H1 (cell line): ENCODE measurements at regions not wholly inside any gene's neighbourhood (a gene's known extent, or its start where the extent isn't known, plus 50 kb on each side); places are given as distances from the start of the nearest gene placed in this dataset.

ENCODE experiments used
- CHD7 ChIP-seq: fragments of 300-600 bp; sonication (generic); IDR thresholded peaks from 2 replicates; pipeline ENCODE4 v1.7.1; 2012; ENCODE audit warnings: low read length, moderate library complexity, mild to moderate bottlenecking, inconsistent platforms; ENCODE audit not compliant: insufficient replicate concordance
- GTF2F1 ChIP-seq: IDR thresholded peaks from 2 replicates; pipeline ENCODE4 v1.6.1; 2012; ENCODE audit warnings: low read depth, low read length, improper control_type of control experiment, borderline replicate concordance
- HDAC6 ChIP-seq: IDR thresholded peaks from one replicate; pipeline ENCODE4 v1.7.1; 2012; ENCODE audit warnings: low read depth, mild to moderate bottlenecking, inconsistent platforms, low read length, moderate library complexity
- RXRA ChIP-seq: IDR thresholded peaks from 2 replicates; pipeline ENCODE4 v1.6.1; 2011; ENCODE audit warnings: low read depth, mild to moderate bottlenecking, low read length, moderate library complexity; ENCODE audit not compliant: insufficient read depth
- SIN3A ChIP-seq, 2 experiments: IDR thresholded peaks in 1 of 2; conservative IDR thresholded peaks in 1 of 2; 2 replicates each; pipeline ENCODE4 v1.6.1; 2011 to 2012; ENCODE audit warnings: low read length in 2 of 2, improper control_type of control experiment in 1 of 2, low read depth in 1 of 2, mild to moderate bottlenecking in 1 of 2
- SP1 ChIP-seq: IDR thresholded peaks from 2 replicates; pipeline ENCODE4 v1.6.1; 2011; ENCODE audit warnings: low read depth, low read length
- SUZ12 ChIP-seq: fragments of 200-600 bp; sonication (generic); IDR thresholded peaks from 2 replicates; pipeline ENCODE4 v1.6.1; 2012; ENCODE audit warnings: mild to moderate bottlenecking, inconsistent platforms, low read length, moderate library complexity, mixed read lengths

DNA sequence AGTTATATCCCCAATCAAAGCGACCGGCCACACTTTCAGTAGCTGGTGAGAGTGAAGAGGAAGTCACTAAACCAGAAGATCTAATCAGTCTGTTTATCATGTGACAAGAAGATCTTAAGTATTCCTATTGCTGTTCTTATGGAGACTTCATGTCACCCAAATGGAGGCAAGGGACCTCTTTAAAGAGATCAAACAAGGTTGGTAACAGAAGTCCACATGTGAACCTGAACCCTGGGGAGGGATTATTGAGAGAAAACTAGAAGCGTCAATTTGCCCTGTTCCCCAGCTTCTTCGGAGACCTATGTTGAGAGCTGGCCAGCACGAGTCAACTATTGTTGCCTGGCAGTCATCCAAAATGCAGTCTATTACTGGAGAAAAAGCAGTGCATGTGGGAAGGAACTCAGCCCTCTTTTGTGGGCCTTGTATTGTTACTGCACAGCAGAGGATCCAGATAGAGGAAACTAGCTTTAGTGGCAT is 76.9 kb upstream of the CTSC start (continued):
- TF ChIP-seq CHD7, result no peak
- no peak for TF ChIP-seq SIN3A (conservative IDR thresholded peaks at IDR 0.05 in 1 of 2, IDR thresholded peaks at IDR 0.05 in 1 of 2; ENCODE audit: low read depth in 1 of 2, low read length in 2 of 2)
- no peak for TF ChIP-seq SUZ12
- no peak for TF ChIP-seq RXRA
- no peak for TF ChIP-seq HDAC6
- no peak for TF ChIP-seq SP1
- TF ChIP-seq GTF2F1, result no peak
